Liver (tissue), 8 donors: ENCODE measurements at regions not wholly inside any gene's neighbourhood (a gene's known extent, or its start where the extent isn't known, plus 50 kb on each side); places are given as distances from the start of the nearest gene placed in this dataset.

Source experiments
- DNase-seq: peaks from one replicate; pipeline ENCODE4 v3.0.0-alpha.2; 2017; ENCODE audit warnings: low spot score
- H3K27ac ChIP-seq, 2 donors: one replicate each; pipeline ENCODE4 v1.7.0; 2013; ENCODE audit warnings: inconsistent platforms in 2 of 2, low read length in 2 of 2, control low read depth in 1 of 2, low read depth in 1 of 2, mild to moderate bottlenecking in 1 of 2
- H3K27me3 ChIP-seq, 4 donors: one replicate each; pipeline versions ENCODE4 v1.6.1 to v1.7.0; 2013; ENCODE audit warnings: low read length in 3 of 4, inconsistent platforms in 1 of 4, mild to moderate bottlenecking in 1 of 4, moderate library complexity in 1 of 4; ENCODE audit not compliant: control insufficient read depth in 4 of 4, insufficient read depth in 4 of 4
- H3K36me3 ChIP-seq, 4 donors: one replicate each; pipeline versions ENCODE4 v1.6.1 to v1.7.0; 2013; ENCODE audit warnings: low read length in 3 of 4, mild to moderate bottlenecking in 3 of 4, low read depth in 1 of 4, moderate library complexity in 1 of 4; ENCODE audit not compliant: control insufficient read depth in 4 of 4, insufficient read depth in 3 of 4
- H3K4me1 ChIP-seq, 4 donors: one replicate each; pipeline versions ENCODE4 v1.6.1 to v1.7.0; 2013; ENCODE audit warnings: low read length in 3 of 4, mild to moderate bottlenecking in 3 of 4, moderate library complexity in 1 of 4; ENCODE audit not compliant: control insufficient read depth in 4 of 4, insufficient read depth in 4 of 4
- H3K4me3 ChIP-seq, 3 donors: one replicate each; pipeline versions ENCODE4 v1.6.1 to v1.7.0; 2013; ENCODE audit warnings: low read length in 3 of 3, control low read depth in 1 of 3, low read depth in 1 of 3, mild to moderate bottlenecking in 1 of 3
- H3K9ac ChIP-seq, 2 donors: one replicate each; pipeline ENCODE4 v1.7.0; 2013; ENCODE audit warnings: low read length in 2 of 2, mild to moderate bottlenecking in 2 of 2, moderate library complexity in 2 of 2, control low read depth in 1 of 2, low read depth in 1 of 2
- H3K9me3 ChIP-seq, 4 donors: one replicate each; pipeline versions ENCODE4 v1.6.1 to v1.7.0; 2013; ENCODE audit warnings: low read length in 3 of 4; ENCODE audit not compliant: control insufficient read depth in 4 of 4
- EGR1 ChIP-seq, 2 donors: IDR thresholded peaks; 2 replicates each; pipeline ENCODE4 v1.6.1; 2016 to 2018; ENCODE audit warnings: antibody characterized with exemption in 2 of 2, low read depth in 2 of 2
- FOXA1 ChIP-seq: IDR thresholded peaks from 2 replicates; pipeline ENCODE4 v1.6.1; 2016; ENCODE audit warnings: antibody characterized with exemption
- FOXA2 ChIP-seq: IDR thresholded peaks from 2 replicates; pipeline ENCODE4 v1.6.1; 2016; ENCODE audit warnings: antibody characterized with exemption
- GABPA ChIP-seq, 2 donors: IDR thresholded peaks in 1 of 2; conservative IDR thresholded peaks in 1 of 2; 2 replicates each; pipeline ENCODE4 v1.6.1; 2016; ENCODE audit warnings: antibody characterized with exemption in 2 of 2, mild to moderate bottlenecking in 1 of 2, moderate library complexity in 1 of 2
- JUND ChIP-seq, 2 donors: IDR thresholded peaks; 2 replicates each; pipeline ENCODE4 v1.6.1; 2016; ENCODE audit warnings: antibody characterized with exemption in 2 of 2
- NR2F2 ChIP-seq: IDR thresholded peaks from 2 replicates; pipeline ENCODE4 v1.6.1; 2016; ENCODE audit warnings: antibody characterized with exemption
- RAD21 ChIP-seq, 2 donors: IDR thresholded peaks; 2 replicates each; pipeline ENCODE4 v1.6.1; 2016; ENCODE audit warnings: antibody characterized with exemption in 2 of 2, mild to moderate bottlenecking in 2 of 2
- SP1 ChIP-seq: IDR thresholded peaks from 2 replicates; pipeline ENCODE4 v1.6.1; 2018; ENCODE audit warnings: antibody characterized with exemption, mild to moderate bottlenecking
- YY1 ChIP-seq: IDR thresholded peaks from 2 replicates; pipeline ENCODE4 v1.6.1; 2016; ENCODE audit warnings: antibody characterized with exemption, mild to moderate bottlenecking
- WGBS: extraction: QIAGEN DNeasy Blood & Tissue Kit; methylation state at CpG from one replicate; pipeline ENCODE4 v1.1.7; 2013; 5-methylcytosine and 5-hydroxymethylcytosine counted together
- TF ChIP-seq, protein P1 (sequence below): IDR thresholded peaks from 2 replicates; pipeline ENCODE4 v1.6.1; 2016; ENCODE audit warnings: antibody characterized with exemption
- TF ChIP-seq, protein P2 (sequence below): IDR thresholded peaks from 2 replicates; pipeline ENCODE4 v1.6.1; 2016; ENCODE audit warnings: antibody characterized with exemption
- TF ChIP-seq, protein P3 (sequence below): fragments of 150-350 bp; IDR thresholded peaks from 2 replicates; pipeline ENCODE4 v1.5.1; 2017; ENCODE audit warnings: improper control_type of control experiment, low read depth, low read length; ENCODE audit not compliant: missing input control
- TF ChIP-seq, protein P4 (sequence below): IDR thresholded peaks from 2 replicates; pipeline ENCODE4 v1.6.1; 2016; ENCODE audit warnings: antibody characterized with exemption
- TF ChIP-seq, protein P5 (sequence below): IDR thresholded peaks from 2 replicates; pipeline ENCODE4 v1.6.1; 2016; ENCODE audit warnings: antibody characterized with exemption, mild to moderate bottlenecking
- donor health status: healthy.
- donor health status: healthy.
- donor health status: healthy.
- donor health status: healthy.
- donor health status: healthy.

DNA sequence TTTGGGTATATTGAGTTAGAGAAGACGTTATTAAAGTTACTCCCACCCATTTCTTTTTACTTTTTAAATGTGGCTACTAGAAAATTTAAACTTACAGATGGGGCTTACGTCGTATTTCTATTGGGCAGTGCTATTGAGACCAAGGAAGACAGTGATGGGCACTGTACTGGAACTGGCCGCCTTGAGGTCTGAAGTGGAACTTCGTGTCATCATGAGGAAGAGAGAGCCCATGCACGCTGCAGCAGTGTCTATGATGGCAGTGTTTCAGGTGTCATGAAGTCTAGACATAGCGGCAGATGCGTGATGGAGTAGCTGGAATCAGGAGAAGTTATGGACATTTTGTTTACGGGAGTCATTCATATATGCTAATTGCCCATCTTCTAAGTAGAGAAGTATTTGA, 143.7 kb downstream of the LRRC70 start:
- DNase-seq = no peak
- 82% methylated on average over 9 of the region's 9 CpGs for WGBS
- Histone ChIP-seq H3K27ac (no peak overlapping the region), H3K9me3 (no peaks in the 10 kb centered on the region), H3K9ac (no peak overlapping the region), H3K36me3 (no peaks in the 10 kb centered on the region), H3K4me3 (no peak overlapping the region), H3K27me3 (no peaks in the 10 kb centered on the region), H3K4me1 (no peaks in the 10 kb centered on the region)
- TF ChIP-seq, protein P1, sequence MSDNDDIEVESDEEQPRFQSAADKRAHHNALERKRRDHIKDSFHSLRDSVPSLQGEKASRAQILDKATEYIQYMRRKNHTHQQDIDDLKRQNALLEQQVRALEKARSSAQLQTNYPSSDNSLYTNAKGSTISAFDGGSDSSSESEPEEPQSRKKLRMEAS = no peak
- no peak for TF ChIP-seq SP1
- TF ChIP-seq GABPA (IDR thresholded peaks at IDR 0.05 in 1 of 2, conservative IDR thresholded peaks at IDR 0.05 in 1 of 2) = no peak

DNA sequence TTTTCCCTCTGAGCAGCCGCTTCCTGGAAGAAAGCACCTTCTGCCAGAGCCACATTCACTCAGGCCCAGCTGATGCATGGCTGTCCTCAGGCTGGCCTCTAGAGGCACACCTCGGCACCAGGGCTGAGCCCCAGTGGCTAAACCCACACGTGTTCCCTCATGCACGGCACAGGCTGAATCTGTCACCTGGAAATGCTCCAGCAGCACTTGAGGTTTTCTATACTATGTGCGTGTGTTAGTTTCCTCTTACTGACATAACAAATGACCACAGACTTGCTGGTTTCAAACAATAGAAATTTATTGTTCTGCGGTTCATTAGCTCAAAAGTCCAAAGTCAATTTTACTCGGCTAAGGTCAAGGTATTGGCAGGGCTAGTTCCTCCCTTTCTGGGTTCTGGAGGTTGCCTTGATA, 141.4 kb downstream of the LRRC70 start:
- Histone ChIP-seq H3K4me1 (no peaks in the 10 kb centered on the region), H3K36me3 (no peaks in the 10 kb centered on the region), H3K4me3 (no peak overlapping the region), H3K9ac (no peak overlapping the region), H3K27me3 (no peaks in the 10 kb centered on the region), H3K9me3 (no peaks in the 10 kb centered on the region), H3K27ac (no peak overlapping the region)
- no peak for DNase-seq
- no peak for TF ChIP-seq GABPA (IDR thresholded peaks at IDR 0.05 in 1 of 2, conservative IDR thresholded peaks at IDR 0.05 in 1 of 2)
- peak in 1 of 2 donors; percentile 26 for TF ChIP-seq RAD21 (IDR thresholded peaks at IDR 0.05)
- WGBS = 56% methylated on average over 7 of the region's 7 CpGs

DNA sequence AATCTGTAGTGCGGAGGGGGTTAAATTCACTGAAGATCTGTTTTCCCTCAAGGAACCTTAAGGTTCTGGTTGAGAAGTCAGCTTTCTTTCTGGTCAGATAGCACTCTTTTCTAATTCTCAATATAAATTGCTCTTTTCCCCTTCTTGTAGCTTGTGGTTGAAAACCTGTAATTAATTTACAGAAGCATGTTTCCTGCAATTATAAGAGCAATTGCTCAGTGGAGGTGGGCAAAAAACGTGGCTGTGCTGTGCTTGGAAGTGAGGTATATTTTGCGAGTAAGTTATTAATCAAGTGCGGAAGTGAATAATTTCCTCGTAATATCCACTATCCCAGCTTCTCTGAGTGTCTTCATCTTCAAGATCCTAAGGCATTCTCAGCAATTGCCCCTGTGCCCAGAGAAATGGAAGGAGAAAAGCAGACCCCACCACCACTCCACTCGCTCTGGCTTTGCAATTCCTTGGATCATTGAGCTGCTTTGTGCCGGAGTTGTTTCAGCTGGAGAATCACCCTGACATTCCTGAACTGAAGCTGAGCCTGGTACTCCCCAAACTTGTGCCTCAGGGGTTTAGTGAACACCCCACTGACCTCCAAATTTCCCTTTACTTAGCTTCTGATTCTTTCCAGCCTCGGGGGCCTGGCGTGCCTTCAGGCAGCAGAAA, 140.6 kb downstream of the LRRC70 start:
- Histone ChIP-seq H3K36me3 (no peaks in the 10 kb centered on the region), H3K27ac (no peak overlapping the region), H3K9me3 (no peaks in the 10 kb centered on the region), H3K4me1 (no peaks in the 10 kb centered on the region), H3K4me3 (no peak overlapping the region), H3K9ac (no peak overlapping the region), H3K27me3 (no peaks in the 10 kb centered on the region)
- DNase-seq = no peak
- WGBS = 87% methylated on average over 9 of the region's 9 CpGs
- no peak for TF ChIP-seq EGR1 (IDR thresholded peaks at IDR 0.05; ENCODE audit: low read depth in 2 of 2)
- TF ChIP-seq, protein P2, sequence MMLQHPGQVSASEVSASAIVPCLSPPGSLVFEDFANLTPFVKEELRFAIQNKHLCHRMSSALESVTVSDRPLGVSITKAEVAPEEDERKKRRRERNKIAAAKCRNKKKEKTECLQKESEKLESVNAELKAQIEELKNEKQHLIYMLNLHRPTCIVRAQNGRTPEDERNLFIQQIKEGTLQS = no peak
- TF ChIP-seq NR2F2 = no peak
- no peak for TF ChIP-seq RAD21 (IDR thresholded peaks at IDR 0.05)
- no peak for TF ChIP-seq GABPA (IDR thresholded peaks at IDR 0.05 in 1 of 2, conservative IDR thresholded peaks at IDR 0.05 in 1 of 2)

DNA sequence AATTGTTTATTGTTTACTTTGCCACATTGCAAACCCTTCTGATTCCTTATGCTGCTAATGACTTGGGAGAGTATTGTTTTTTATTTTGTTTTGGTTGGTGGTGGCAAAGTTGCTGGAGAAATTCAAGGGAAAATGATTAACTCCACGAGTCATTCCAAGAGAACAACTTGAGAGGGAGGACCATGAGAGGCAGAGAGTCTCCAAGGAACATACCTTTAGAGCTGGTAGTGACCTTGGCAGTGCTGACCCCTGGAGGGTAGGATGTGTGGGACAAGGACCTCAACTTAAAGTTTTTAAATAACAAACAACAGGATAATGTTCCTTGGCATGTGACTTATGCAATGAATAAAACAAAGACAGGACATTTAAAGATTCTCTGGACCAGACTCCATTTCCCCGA, 139.7 kb downstream of the LRRC70 start:
- no peaks in the 10 kb centered on the region for H3K27me3 ChIP-seq
- 81% methylated on average over 2 of the region's 2 CpGs for WGBS
- TF ChIP-seq EGR1 (IDR thresholded peaks at IDR 0.05; ENCODE audit: low read depth in 2 of 2) (no peak), YY1 (no peak), FOXA2 (no peak), RAD21 (IDR thresholded peaks at IDR 0.05) (no peak), FOXA1 (no peak), JUND (IDR thresholded peaks at IDR 0.05) (no peak), GABPA (IDR thresholded peaks at IDR 0.05 in 1 of 2, conservative IDR thresholded peaks at IDR 0.05 in 1 of 2) (no peak), NR2F2 (no peak)
- TF ChIP-seq, protein P3, sequence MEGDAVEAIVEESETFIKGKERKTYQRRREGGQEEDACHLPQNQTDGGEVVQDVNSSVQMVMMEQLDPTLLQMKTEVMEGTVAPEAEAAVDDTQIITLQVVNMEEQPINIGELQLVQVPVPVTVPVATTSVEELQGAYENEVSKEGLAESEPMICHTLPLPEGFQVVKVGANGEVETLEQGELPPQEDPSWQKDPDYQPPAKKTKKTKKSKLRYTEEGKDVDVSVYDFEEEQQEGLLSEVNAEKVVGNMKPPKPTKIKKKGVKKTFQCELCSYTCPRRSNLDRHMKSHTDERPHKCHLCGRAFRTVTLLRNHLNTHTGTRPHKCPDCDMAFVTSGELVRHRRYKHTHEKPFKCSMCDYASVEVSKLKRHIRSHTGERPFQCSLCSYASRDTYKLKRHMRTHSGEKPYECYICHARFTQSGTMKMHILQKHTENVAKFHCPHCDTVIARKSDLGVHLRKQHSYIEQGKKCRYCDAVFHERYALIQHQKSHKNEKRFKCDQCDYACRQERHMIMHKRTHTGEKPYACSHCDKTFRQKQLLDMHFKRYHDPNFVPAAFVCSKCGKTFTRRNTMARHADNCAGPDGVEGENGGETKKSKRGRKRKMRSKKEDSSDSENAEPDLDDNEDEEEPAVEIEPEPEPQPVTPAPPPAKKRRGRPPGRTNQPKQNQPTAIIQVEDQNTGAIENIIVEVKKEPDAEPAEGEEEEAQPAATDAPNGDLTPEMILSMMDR = no peak
- TF ChIP-seq, protein P4, sequence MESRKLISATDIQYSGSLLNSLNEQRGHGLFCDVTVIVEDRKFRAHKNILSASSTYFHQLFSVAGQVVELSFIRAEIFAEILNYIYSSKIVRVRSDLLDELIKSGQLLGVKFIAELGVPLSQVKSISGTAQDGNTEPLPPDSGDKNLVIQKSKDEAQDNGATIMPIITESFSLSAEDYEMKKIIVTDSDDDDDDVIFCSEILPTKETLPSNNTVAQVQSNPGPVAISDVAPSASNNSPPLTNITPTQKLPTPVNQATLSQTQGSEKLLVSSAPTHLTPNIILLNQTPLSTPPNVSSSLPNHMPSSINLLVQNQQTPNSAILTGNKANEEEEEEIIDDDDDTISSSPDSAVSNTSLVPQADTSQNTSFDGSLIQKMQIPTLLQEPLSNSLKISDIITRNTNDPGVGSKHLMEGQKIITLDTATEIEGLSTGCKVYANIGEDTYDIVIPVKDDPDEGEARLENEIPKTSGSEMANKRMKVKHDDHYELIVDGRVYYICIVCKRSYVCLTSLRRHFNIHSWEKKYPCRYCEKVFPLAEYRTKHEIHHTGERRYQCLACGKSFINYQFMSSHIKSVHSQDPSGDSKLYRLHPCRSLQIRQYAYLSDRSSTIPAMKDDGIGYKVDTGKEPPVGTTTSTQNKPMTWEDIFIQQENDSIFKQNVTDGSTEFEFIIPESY = no peak
- TF ChIP-seq, protein P1 = no peak
- TF ChIP-seq, protein P5, sequence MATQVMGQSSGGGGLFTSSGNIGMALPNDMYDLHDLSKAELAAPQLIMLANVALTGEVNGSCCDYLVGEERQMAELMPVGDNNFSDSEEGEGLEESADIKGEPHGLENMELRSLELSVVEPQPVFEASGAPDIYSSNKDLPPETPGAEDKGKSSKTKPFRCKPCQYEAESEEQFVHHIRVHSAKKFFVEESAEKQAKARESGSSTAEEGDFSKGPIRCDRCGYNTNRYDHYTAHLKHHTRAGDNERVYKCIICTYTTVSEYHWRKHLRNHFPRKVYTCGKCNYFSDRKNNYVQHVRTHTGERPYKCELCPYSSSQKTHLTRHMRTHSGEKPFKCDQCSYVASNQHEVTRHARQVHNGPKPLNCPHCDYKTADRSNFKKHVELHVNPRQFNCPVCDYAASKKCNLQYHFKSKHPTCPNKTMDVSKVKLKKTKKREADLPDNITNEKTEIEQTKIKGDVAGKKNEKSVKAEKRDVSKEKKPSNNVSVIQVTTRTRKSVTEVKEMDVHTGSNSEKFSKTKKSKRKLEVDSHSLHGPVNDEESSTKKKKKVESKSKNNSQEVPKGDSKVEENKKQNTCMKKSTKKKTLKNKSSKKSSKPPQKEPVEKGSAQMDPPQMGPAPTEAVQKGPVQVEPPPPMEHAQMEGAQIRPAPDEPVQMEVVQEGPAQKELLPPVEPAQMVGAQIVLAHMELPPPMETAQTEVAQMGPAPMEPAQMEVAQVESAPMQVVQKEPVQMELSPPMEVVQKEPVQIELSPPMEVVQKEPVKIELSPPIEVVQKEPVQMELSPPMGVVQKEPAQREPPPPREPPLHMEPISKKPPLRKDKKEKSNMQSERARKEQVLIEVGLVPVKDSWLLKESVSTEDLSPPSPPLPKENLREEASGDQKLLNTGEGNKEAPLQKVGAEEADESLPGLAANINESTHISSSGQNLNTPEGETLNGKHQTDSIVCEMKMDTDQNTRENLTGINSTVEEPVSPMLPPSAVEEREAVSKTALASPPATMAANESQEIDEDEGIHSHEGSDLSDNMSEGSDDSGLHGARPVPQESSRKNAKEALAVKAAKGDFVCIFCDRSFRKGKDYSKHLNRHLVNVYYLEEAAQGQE = no peak

More for the DNA sequence above, 139.7 kb downstream of the LRRC70 start:
- Histone ChIP-seq H3K27ac (no peak overlapping the region), H3K9me3 (no peaks in the 10 kb centered on the region), H3K4me3 (no peak overlapping the region), H3K4me1 (no peaks in the 10 kb centered on the region), H3K9ac (no peak overlapping the region), H3K36me3 (no peaks in the 10 kb centered on the region)
- no peak for DNase-seq
